ENCODE measurements at regions not wholly inside any gene's neighbourhood (a gene's known extent, or its start where the extent isn't known, plus 50 kb on each side); places are given as distances from the start of the nearest gene placed in this dataset.

DNA sequence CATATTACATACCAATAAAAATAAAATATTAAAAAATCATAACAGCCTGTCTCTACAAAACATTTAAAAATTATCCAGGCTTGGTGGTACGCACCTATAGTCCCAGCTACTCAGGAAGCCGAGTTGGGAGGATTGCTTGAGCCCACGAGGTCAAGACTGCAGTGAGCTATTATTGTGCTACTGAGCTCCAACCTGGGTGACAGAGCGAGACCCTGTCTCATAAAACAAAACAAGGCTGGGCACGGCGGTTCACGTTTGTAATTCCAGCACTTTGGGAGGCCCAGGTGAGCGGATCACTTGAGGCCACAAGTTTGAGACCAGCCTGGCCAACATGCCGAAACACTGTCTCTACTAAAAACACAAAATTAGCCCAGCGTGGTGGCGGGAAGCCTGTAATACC is 52.2 kb upstream of the LSM14A start:
- TF ChIP-seq POLR2A (IDR thresholded peaks at IDR 0.05) (no peak), EP300 (IDR thresholded peaks at IDR 0.05) (no peak)
- TF ChIP-seq, protein P1, sequence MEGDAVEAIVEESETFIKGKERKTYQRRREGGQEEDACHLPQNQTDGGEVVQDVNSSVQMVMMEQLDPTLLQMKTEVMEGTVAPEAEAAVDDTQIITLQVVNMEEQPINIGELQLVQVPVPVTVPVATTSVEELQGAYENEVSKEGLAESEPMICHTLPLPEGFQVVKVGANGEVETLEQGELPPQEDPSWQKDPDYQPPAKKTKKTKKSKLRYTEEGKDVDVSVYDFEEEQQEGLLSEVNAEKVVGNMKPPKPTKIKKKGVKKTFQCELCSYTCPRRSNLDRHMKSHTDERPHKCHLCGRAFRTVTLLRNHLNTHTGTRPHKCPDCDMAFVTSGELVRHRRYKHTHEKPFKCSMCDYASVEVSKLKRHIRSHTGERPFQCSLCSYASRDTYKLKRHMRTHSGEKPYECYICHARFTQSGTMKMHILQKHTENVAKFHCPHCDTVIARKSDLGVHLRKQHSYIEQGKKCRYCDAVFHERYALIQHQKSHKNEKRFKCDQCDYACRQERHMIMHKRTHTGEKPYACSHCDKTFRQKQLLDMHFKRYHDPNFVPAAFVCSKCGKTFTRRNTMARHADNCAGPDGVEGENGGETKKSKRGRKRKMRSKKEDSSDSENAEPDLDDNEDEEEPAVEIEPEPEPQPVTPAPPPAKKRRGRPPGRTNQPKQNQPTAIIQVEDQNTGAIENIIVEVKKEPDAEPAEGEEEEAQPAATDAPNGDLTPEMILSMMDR (IDR thresholded peaks at IDR 0.05) = no peak
